HFF-Myc (cell line): ENCODE measurements at regions not wholly inside any gene's neighbourhood (a gene's known extent, or its start where the extent isn't known, plus 50 kb on each side); places are given as distances from the start of the nearest gene placed in this dataset.

ENCODE experiments used
- DNase-seq: peaks from one replicate; pipeline ENCODE4 v3.0.0-alpha.2; 2011; ENCODE audit warnings: low read depth; ENCODE audit errors: extremely low read depth
- H3K4me3 ChIP-seq: replicated peaks from 2 replicates; pipeline ENCODE4 v1.5.1; 2011; ENCODE audit warnings: low read depth, mild to moderate bottlenecking, control low read depth, low read length
- CTCF ChIP-seq: IDR thresholded peaks from 2 replicates; pipeline ENCODE4 v1.5.1; 2012; ENCODE audit warnings: mild to moderate bottlenecking, low read depth, low read length, control low read depth; ENCODE audit errors: missing control alignments

GRCh38 chr13:90618133-90618532, 729.4 kb upstream of the MIR17HG start:
- no peak for DNase-seq
- no peak overlapping the region for H3K4me3 ChIP-seq
- TF ChIP-seq CTCF, result no peak

DNA sequence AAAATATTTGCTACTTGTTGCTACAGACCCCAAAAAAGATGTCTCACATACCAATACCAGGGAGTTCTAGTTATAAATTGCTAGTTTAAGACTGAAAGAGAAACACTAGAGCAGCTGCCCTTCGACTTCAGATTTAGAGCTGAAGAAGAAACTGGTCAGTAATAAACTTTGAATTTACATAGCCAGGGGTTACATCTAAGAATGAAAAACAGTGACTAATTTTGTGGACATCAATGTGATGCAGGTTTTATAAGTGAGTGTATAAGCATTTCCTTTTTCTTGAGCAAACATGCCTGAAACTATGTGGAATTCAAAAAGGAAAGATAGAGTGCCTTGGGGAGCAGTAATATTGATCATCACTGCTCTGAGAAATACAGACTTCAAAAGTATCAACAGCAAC, 724.9 kb upstream of the MIR17HG start:
- TF ChIP-seq CTCF, result no peak
- H3K4me3 ChIP-seq, result no peak overlapping the region
- no peak for DNase-seq

- H3K4me3 ChIP-seq, result no peak overlapping the region
- no peak for TF ChIP-seq CTCF
- no peak for DNase-seq
These were observed 724.0 kb upstream of the MIR17HG start for GRCh38 chr13:90623318-90624011.

DNA sequence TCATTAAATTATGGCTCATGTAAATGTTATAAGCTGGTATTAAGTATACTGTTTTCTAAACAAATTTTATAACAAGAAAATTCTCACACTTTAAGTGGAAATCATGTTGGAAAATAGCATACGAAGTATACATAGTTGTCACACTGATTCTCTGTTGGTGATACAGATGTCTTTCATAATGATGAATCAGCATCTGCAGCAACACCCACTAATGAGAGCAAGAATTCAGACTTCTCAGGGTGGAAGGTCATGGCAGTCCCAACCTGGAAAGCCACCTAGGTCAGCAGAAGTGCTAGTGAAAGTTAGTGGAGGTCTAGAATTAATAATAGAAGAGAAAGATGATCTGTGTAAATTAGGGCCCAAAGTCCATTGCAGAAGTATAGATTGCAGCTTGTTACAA, 719.7 kb upstream of the MIR17HG start:
- DNase-seq, result no peak
- TF ChIP-seq CTCF, result no peak
- no peak overlapping the region for H3K4me3 ChIP-seq

DNA sequence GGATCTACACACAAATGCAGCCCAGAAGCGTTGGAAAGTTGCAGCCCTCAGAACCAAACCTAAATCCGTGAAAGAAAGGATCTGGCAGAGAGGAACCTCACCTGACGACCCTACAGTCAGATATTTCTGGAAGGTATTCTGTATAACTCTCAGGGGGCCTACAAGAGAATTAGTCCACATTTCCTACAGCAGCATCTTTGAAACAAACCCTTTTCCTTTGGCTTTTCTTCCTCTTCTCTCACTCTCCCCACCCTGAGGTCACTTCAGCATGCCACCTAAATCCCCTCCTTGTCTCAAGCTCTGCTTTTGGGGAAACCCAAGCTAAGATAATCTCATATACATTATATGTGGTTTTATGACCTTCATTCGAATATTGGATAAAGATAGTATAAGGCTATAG, 719.0 kb upstream of the MIR17HG start:
- H3K4me3 ChIP-seq, result no peak overlapping the region
- TF ChIP-seq CTCF, result no peak
- DNase-seq, result no peak

DNA sequence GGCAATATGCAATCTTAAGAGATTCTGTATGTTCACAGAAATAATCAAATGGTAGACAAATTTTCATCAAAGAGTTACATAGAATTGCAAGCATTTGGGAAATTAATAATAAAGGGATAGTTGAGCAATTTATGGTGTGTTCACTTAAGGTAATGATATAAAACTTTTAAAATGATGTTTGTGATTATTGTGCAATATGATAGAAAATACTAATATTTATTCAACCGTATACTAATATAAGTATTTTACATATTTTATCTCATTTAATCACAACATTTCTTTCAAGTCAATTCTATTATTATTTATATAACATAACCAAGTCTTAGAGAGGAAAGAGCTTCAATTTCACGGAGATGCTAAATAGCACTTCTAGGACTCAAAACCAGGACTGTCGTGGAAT, 716.8 kb upstream of the MIR17HG start:
- no peak for TF ChIP-seq CTCF
- H3K4me3 ChIP-seq, result no peak overlapping the region
- no peak for DNase-seq

GRCh38 chr13:90632184-90632583, 715.3 kb upstream of the MIR17HG start:
- no peak for TF ChIP-seq CTCF
- H3K4me3 ChIP-seq, result no peak overlapping the region
- no peak for DNase-seq
